Uterus (tissue), 2 donors: ENCODE measurements at regions not wholly inside any gene's neighbourhood (a gene's known extent, or its start where the extent isn't known, plus 50 kb on each side); places are given as distances from the start of the nearest gene placed in this dataset.

ENCODE experiments used
- POLR2A ChIP-seq, 2 donors: fragments of 450-650 bp; IDR thresholded peaks; one replicate each; pipeline ENCODE4 v1.6.1; 2016; ENCODE audit warnings: antibody characterized with exemption in 2 of 2, mild to moderate bottlenecking in 1 of 2, moderate library complexity in 1 of 2
- TF ChIP-seq, protein P1 (sequence below), 4 experiments: fragments of 200-600 bp in 2 of 4; fragments of 450-650 bp in 2 of 4; sonication (generic) in 2 of 4; IDR thresholded peaks; one replicate each; pipeline ENCODE4 v1.5.1; 2016 to 2019; ENCODE audit warnings: antibody characterized with exemption in 4 of 4, mild to moderate bottlenecking in 2 of 4, moderate library complexity in 1 of 4

DNA sequence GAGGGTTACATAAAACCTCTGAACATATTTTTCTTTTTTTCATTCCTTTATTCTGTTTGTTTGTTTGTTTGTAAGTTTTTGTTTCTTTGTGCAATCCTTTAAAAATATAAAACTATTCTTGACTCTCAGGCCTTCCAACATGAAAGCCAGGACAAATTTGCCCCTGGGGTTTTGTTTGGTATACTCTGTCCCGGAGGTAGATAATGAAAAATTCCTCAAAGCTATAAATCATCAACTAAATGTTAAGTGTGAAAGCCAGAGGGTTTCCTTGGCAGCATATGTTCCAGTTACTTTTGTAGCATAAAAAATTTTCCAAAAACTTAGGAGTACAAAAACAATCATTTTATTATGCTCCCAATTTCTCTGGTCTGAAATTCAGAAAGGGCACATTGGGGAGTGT is 1084.3 kb upstream of the GJE1 start:
- TF ChIP-seq, protein P1, sequence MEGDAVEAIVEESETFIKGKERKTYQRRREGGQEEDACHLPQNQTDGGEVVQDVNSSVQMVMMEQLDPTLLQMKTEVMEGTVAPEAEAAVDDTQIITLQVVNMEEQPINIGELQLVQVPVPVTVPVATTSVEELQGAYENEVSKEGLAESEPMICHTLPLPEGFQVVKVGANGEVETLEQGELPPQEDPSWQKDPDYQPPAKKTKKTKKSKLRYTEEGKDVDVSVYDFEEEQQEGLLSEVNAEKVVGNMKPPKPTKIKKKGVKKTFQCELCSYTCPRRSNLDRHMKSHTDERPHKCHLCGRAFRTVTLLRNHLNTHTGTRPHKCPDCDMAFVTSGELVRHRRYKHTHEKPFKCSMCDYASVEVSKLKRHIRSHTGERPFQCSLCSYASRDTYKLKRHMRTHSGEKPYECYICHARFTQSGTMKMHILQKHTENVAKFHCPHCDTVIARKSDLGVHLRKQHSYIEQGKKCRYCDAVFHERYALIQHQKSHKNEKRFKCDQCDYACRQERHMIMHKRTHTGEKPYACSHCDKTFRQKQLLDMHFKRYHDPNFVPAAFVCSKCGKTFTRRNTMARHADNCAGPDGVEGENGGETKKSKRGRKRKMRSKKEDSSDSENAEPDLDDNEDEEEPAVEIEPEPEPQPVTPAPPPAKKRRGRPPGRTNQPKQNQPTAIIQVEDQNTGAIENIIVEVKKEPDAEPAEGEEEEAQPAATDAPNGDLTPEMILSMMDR (IDR thresholded peaks at IDR 0.05): no peak
- no peak for TF ChIP-seq POLR2A (IDR thresholded peaks at IDR 0.05)
